Activated T-helper 9 cell treated with anti-CD3 and anti-CD28 coated beads, Interleukin-2, amount 50 U/mL, for 16 hours (primary cell): ENCODE measurements at regions not wholly inside any gene's neighbourhood (a gene's known extent, or its start where the extent isn't known, plus 50 kb on each side); places are given as distances from the start of the nearest gene placed in this dataset.
"Not testable (repeated sequence)": the region's sequence is repeated elsewhere in the genome, so short reads cannot be mapped to it uniquely, and the experiment has no call there.

ENCODE experiments used
- DNase-seq: peaks from one replicate; pipeline ENCODE4 v3.0.0-alpha.2; 2020; ENCODE audit warnings: low read depth

DNA sequence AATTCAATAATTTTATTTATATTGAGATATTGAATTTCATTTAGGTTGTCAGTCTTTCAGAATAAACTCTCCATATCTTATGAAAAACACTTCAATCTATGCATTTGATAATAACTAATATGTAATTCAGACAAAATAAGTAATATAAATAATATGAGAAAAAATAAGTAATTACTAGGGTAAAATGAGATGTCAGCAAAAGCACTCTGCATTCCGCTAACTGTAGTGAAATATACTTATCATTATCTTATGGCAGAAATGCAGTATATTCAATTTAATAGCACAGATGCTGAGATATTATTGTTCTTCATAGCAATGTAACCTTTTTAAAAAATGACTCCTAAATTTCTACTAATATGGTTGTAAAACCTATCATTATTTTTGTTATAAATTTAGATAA lies 606.2 kb upstream of the VRK2 start:
- no peak for DNase-seq

DNA sequence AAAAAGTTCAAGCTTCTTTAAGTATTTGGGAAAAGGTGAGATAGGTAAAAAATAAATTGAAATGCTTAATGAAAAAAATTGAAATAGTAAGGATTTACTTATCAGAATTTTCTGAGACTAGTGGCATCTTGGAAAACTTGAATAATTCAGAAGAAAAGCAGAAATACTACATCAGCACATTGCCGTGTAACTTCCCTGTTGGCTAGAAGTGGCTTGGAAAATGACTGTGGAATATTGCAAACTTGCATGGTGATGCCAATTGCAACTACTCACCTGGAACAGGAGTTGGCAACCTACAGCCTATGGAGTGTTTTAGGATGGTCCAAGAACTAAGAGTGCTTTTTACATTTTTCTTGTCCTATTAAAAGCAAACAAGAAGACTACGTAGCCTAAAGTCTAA lies 603.5 kb upstream of the VRK2 start:
- no peak for DNase-seq

DNA sequence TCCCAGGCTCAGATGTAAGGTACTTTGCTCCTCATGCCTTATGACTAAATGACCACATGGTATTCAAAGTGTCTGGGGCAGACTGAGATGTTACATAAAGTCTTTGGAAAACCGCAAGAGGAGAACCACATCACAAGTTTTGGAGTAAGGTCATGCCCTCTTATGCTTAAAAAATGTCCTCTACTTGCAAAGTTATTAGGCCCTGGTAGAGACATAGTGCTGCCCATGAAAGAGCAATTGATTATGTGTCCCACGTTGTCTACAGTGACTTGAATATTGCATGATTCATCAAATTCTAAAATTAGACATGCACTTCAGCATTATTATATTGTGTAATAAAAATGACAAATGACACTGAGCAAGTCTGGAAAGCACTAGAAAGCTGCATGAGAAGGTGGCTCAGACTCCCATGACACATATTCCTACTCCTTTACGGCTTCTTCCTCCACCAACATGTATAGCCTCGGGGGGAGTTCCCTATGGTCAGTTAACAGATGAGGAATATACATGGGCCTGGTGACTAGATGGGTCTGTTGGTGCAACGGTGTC lies 602.6 kb upstream of the VRK2 start:
- DNase-seq: no peak

DNA sequence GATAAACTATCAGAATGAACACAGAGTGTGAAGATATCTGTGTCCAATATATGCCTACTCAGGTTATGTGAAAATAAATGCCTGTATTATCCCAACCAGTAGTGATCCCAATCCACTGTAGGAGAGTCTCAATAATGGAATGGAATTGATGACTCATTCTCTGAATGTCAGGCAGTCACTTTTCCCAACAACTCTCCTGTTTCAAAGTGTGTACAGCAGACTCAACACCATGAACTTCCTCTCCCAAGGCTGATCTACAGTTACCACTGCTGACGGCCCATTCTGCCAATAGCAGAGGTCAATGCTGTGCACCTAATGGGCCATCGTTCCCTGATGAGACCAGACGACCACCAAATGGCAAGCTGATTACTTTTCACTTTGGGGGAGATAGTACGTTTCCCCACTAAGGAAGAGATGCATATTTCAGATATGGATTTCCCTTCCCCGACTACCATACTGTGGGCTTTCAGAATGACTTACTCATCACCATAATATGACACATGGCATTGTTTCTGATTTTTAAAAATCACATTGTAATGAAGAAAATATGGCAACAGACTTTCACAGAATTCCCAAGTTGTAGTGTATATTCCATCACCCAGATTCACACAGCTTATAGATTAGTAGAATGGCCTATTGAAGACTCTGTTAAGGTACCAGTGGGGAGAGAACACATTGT lies 601.7 kb upstream of the VRK2 start:
- no peak for DNase-seq

DNA sequence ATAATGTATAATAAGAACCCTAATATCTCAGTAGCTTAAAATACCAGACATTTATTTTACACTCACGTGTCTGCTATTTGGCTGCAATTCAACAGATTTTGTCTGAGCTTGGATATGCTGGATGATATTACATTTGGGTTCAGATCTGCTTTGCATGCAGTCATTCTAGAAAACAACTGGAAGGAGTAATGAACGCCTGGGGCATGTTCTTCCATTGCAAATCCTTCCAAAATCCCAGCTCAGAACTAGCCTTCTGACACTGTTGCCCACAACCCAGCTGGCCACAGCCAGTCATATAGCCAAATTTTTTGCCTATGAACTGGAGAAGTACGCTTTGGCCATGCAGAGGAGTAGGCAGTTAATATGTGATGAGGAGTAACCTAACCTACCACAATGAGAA lies 597.8 kb upstream of the VRK2 start:
- no peak for DNase-seq

DNA sequence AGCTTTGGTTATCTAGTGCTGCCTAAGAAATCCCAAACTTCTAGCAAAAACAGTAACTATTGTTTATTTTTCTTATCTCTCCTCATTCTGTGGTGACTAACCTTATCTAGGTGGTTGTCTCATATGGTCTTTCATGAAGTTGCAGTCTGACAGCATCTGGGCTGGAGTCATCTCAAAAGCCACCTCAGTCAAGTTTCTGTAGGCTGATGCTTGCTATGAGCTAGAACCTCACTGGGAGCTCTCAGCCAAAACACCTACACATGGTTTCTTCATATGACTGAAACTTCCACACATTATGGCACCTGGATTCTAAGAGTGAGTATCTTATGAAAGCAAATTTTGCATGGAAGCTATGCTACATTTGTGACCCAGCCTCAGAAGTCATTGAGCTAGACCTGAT lies 596.4 kb upstream of the VRK2 start:
- no peak for DNase-seq

DNA sequence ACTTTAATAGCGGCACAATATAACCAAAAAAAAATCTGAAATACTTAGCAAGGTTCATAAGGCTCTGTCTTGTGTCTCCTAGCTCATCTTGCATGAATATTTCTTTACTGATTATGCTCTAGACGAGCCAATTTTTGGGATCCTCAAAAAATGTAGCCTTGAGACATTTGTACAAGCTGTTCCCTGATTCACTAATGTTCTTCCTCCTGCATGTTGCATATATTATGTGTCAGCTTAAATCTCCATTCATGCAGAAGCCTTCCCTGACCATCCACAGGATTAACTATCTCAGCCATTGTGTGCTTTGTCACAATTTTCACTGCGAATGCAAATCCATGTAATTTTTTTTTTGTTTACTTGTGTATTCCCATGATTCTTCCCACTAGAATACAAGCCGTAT lies 594.0 kb upstream of the VRK2 start:
- DNase-seq: no peak

DNA sequence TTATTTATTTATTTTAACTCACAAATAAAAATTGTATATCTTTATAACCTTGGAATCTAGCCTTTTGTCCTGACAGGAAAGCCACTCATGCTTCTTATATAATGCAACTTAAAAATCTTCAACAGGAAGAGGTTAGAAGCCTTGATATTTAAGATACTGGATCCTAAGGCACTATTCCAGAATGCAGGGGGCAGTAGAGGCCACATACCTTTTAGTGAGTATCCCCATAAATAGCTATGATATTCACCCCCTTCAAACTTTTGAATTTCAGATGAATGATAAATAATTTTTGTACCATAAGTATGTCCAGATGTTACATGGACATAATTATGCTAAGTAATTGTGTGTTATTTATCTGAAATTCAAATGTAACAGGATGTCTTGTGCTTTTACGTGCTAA lies 592.7 kb upstream of the VRK2 start:
- DNase-seq: no peak

DNA sequence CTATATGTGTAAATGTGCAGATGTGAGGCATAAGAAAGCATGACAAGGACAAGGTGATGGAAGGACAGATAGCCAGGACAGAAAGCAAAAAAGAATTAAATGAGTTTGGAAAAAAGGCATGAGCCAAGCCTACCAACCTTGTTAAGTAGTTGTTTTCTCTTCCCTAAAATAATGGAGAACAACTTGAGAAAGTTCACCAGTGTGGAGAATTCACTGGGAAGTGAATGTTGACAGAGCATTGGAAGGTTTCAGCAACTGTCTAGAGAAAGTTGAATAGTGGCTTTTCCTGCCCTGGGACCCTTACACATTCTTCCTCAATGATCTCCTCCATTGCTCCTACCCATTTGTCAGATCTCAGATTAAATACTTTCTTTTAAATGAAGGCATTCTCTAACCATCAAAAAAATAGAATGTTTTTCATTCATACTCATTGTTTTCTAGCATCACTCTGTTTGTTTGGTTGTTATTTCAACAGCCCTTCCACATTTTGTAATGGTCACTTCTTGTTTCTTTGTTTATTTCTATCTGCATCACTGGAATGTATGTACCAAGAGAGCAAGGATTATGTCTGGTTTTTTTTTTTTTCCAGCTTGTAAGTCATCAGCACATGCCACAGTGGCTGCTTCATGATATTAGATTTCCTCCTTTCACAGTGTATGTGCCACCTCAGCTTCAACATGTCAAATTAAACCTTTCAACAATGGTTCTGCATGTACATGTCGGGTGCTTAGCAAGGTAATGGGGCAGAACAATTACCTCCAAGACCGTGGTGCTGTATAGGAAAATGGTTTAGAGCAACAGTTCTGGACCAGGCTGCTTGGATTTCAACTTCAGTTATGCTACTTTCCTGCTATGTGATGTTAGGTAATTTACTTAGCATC lies 586.0 kb upstream of the VRK2 start:
- no peak for DNase-seq

DNA sequence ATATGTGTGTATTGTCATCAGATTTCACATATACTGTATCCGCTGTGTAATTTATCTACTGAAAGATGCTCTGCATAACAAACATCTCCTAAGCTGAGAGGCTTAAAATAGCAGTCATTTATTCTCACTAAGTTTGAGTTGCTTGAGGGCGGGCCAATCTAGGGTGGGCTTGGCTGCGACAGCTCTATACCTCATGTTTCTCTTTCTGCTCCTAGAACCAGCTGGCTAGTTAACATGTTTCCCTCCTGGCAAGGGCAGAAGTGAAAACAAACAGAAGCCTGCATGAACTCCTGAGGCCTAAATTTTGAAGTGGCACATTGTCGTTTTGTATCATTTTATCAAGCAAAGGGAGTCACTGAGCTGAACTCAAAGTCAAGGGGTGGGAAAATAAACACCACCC lies 585.0 kb upstream of the VRK2 start:
- no peak for DNase-seq

DNA sequence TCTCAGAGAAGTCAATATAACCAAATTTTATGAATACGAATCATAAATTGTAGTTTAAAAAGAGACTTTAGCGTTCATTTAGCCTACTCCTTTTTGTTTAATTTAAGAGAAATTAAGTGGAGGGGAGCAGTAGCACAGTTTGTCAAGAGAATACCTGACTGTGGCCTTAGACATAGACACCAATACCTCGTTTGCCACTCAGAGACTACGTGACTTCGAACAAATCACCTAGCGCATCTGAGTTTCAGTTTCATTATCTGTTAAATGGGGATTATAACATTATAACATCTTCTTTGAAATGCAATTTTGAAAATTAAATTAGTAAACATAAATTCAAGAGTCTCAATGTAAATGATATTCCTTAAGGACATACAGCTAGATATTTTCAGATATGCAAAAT lies 581.5 kb upstream of the VRK2 start:
- no peak for DNase-seq

DNA sequence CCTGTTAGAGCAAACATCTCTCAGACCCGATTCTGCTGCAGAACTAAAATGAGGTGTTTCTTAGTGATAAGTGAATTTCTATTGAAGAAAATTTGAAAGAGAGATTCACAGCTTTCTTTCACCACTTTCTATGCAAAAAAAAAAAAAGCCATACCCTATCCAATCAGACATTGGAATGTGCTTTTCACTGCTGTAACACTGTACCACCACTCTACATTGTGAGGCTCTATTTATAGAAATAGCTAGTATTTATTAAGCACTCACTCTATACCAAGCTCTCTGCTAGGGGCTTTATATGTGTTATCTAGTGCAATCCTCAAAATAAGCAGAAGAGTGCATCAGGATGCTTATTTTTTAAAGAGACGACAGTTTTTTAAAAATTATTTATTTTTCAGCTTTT lies 580.6 kb upstream of the VRK2 start:
- no peak for DNase-seq

DNA sequence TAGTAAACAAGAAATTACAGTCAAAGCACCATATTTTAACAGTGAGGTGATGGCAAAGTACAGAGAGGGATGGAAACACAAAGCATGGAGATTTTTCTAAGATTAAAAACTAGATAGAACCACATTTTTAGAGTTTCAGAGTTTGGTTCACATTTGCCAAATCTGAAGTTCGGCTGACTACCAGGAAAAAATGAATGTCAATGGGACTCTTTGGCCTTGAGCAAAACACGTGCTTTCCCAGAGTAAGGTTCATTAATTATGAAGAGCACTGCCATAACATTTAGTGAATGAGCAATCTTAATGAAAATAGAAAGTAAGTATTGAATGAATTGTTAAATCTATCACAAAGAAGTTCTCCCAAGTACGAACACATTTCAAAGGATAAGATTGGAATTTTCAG lies 571.2 kb upstream of the VRK2 start:
- no peak for DNase-seq

DNA sequence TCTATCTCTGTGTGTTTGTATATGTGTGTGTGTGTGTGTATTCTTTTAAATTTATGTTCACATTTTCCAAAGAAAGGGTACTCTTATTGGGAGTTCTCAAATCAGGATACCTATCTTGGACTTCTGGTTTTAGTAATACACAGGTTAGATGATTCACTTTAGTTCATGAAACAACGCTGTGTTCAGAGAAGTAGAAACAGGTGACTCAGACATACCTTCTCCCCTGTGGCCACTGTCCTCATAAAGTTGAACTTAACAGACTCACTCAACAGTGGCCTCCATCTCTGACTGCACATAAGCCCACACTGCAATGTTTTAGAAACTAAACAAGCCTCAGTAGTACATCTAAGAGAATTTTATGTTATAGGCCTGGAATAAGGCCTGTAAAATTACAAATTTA lies 566.6 kb upstream of the VRK2 start:
- no peak for DNase-seq

DNA sequence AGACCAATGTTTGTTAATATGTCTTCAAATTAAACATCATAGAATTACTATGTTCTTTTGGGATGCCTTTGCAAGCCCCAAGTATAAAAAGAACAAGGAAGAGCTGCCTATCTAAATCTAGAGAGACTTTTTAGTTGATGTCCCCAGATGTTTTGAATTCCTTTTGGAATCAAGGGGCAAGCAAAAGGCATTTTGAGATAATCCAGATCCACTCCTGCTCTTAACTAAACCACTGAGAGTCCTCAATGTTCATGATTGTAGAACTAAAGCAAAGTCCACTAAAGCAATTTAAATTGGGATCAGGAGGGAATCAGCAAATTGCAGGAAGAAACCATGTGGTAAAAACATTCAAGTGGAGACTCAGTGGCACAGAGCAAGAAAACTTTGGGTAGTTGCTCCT lies 558.5 kb upstream of the VRK2 start:
- DNase-seq: no peak

DNA sequence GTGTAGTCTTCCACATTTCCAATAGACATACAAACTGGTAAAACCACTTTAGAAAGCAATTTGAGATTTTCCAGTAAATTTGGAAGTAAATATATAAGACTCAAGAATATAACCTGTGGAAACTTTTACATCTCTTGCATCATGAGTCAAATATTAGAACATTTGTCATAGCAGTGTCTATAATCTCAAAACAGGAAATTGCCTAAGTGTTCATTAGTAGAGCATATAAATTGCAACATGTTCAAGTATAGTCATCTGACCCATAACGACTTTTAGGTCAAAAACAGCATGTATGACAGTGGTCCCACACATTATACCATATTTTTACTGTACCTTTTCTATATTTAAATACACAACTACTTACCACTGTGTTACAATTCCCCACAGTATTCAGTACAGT lies 555.9 kb upstream of the VRK2 start:
- no peak for DNase-seq

DNA sequence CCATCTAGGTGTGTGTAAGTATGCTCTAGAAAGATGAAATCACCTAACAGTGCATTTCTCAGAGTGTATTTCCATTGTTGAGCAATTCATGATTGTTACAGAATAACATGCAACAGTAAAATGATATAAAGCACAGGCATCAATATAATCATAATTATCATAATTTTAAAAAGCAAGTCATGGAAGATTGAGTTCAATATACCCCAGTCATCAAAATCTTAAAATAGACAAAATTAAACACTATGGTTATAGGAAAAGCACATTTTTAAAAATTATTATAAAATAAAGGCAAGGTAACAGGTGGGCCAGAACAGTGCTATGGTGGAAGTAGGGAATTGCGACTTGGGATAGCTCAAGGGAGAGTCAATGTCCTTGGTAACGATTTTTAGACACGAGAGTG lies 555.4 kb upstream of the VRK2 start:
- DNase-seq: no peak

DNA sequence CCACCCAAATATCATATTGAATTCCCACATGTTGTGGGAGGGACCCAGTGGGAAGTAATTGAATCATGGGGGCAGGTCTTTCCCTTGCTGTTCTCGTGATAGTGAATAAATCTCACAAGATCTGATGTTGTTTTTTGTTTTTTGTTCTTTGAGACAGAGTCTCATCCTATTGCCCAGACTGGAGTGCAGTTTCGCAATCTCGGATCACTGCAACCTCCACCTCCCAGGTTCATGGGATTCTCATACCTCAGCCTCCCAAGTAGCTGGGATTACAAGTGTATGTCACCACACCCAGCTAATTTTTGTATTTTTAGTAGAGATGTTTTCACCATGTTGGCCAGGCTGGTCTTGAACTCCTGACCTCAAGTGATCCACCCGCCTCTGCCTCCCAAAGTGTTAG lies 552.6 kb upstream of the VRK2 start:
- DNase-seq: not testable (repeated sequence)

DNA sequence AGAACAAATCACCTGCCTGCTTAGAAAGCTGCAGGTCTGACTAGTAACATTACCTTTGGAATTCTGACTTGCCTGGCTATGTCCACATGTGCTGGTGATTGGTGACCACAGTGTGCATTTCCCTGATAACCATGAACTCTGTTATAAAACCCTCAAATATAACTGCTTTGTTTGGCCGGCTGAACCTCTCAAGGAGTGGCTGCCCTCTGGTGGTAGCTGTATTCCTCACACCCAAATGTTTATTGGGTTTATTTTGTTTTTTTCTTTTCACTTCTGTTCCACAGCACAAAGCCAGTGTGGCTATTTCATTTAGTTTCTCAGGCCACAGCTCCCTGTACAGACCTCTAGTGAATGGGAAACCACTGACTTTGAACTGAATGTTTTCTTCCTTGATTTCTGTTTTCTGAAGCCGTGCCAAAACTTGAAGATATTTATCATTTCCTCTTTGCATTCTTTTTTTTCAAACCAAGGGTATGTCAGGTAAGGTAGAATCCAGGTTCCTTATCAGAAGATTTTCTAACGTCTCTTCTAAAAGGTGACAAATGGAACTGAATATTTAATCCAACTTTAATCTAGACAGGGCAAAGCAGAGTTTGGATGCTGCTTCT lies 549.0 kb upstream of the VRK2 start:
- no peak for DNase-seq

DNA sequence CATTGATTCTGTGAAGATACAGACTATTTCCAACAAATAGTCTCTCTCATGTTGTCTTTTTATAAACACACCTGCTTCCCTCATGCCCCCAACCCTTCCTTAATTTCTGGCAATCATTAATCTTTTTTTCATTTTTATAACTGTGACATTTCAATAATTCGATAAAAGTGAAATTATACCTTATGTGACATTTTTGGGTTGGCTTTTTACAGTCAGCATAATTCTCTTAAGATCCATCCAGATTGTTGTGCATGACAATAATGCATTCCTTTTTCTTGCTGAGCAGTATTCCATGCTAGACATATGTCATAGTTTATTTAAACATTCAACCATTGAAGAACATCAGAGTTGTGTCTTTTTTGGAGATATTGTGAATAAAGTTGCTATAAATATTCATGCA lies 541.8 kb upstream of the VRK2 start:
- no peak for DNase-seq

DNA sequence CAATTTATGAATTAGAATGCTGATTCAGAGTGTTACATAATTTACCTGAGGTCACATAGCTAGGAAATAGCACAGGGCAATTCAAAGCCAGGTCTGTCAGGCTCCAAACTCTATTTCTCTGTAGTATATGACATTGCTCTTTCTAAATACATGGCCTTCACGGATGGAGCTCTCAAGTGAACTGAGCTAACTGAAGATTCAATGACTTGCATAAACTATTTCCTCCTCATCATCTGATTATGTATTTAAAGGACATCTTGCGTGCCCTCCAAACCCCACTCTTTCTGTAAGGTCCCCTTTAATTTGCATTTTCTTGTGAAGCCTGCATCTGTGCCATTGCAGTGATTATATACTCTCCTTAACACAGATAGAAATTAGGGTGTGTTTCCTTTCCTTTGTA lies 537.4 kb upstream of the VRK2 start:
- DNase-seq: no peak

DNA sequence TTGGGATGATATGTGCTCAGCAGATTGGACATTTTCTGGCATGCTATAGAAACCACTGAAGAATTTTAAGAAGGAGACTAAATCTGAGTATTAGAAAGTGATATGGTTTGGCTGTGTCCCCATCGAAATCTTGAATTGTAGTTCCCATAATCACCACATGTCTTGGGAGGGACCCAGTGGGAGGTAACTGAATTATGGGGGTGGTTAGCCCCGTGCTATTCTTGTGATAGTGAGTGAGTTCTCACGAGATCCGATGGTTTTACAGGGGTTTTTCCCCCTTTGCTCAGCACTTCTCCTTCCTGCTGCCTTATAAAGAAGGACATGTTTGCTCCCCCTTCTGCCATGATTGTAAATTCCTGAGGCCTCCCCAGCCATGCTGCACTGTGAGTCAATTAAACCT lies 535.9 kb upstream of the VRK2 start:
- no peak for DNase-seq

DNA sequence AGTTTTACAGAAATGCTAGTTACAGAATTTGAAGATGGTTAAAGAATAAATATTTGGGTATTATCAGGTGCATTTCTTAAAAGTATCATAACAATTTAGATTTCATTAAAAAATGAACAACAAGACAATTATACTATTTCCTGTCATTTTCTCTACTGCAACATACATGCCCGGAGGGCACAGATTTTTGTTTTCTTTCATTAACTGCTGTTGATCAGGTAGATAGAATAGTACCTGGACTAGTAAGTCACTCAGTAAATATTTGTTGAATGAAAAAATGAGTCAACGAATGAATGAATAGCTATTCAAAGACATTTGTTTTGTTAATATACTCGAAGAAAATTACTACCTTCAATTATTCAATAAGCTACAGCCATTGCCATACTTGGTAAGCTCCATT lies 531.2 kb upstream of the VRK2 start:
- DNase-seq: no peak
